ENCODE measurements at regions not wholly inside any gene's neighbourhood (a gene's known extent, or its start where the extent isn't known, plus 50 kb on each side); places are given as distances from the start of the nearest gene placed in this dataset.

- BruUV-seq (replicated peaks), result no TSS peak
- TF ChIP-seq GATA2 (IDR thresholded peaks at IDR 0.05; ENCODE audit: insufficient read depth, insufficient read length, low read depth, low read length) (no peak), MAX (IDR thresholded peaks at IDR 0.05; ENCODE audit: insufficient read depth, insufficient read length) (no peak), JUN (IDR thresholded peaks at IDR 0.05; ENCODE audit: borderline replicate concordance, insufficient read depth, insufficient read length, low read depth) (no peak), MYC (IDR thresholded peaks at IDR 0.05; ENCODE audit: low read depth, low read length) (no peak), POLR2AphosphoS5 (IDR thresholded peaks at IDR 0.05; ENCODE audit: insufficient read depth, low read depth, low read length) (no peak), FOS (IDR thresholded peaks at IDR 0.05; ENCODE audit: borderline replicate concordance, insufficient read depth, low read length) (no peak), POLR2A (IDR thresholded peaks at IDR 0.05; ENCODE audit: low read depth, low read length) (no peak), EZH2 (IDR thresholded peaks at IDR 0.05; ENCODE audit: borderline replicate concordance, low read depth, low read length, severe bottlenecking) (no peak), CTCF (IDR thresholded peaks at IDR 0.05; ENCODE audit: extremely low read depth in 1 of 2, insufficient read depth in 1 of 2, low read depth in 1 of 2, low read length in 2 of 2) (no peak)
- intact Hi-C loops (cut with micrococcal nuclease), result no loop called here
- Histone ChIP-seq H3K9me1 (replicated peaks; ENCODE audit: control insufficient read depth, extremely low read depth, insufficient read depth, low read length) (no peaks in the 10 kb centered on the region), H3K9me3 (replicated peaks; ENCODE audit: control insufficient read depth, insufficient read depth, low read length) (no peaks in the 10 kb centered on the region), H4K20me1 (replicated peaks; ENCODE audit: control insufficient read depth, extremely low read depth, insufficient read depth, low read length) (no peaks in the 10 kb centered on the region), H2AFZ (ENCODE audit: low read depth, low read length) (no peak overlapping the region), H3K36me3 (ENCODE audit: control insufficient read depth in 2 of 2, extremely low read depth in 1 of 2, insufficient read depth in 2 of 2, low read length in 2 of 2) (no peaks in the 10 kb centered on the region), H3K79me2 (ENCODE audit: control insufficient read depth, insufficient read depth, low read length) (no peaks in the 10 kb centered on the region), H3K27ac (ENCODE audit: insufficient read depth, low read depth, low read length) (no peak overlapping the region), H3K4me3 (replicated peaks in 1 of 3; ENCODE audit: insufficient read depth in 1 of 3, low read depth in 1 of 3, low read length in 3 of 3) (no peak overlapping the region), H3K27me3 (ENCODE audit: control insufficient read depth in 2 of 2, insufficient read depth in 2 of 2, low read length in 2 of 2) (peaks cover 0 to 5% of the 10 kb centered on the region in 2 experiments), H3K4me1 (ENCODE audit: control insufficient read depth, extremely low read depth, insufficient read depth, low read length) (no peaks in the 10 kb centered on the region), H3K4me2 (ENCODE audit: insufficient read depth, low read length) (no peak overlapping the region), H3K9ac (replicated peaks; ENCODE audit: extremely low read depth, insufficient read depth, low read length) (no peak overlapping the region)
- ChIA-PET CTCF (no interaction called here), POLR2A (no interaction called here)
- dilution Hi-C loops (cut with MboI; ENCODE audit: extremely low pct_ligation_motif_present, low sequenced_read_pairs), result no loop called here
- DNase-seq (ENCODE audit: low read depth, low spot score) (no peak), FAIRE-seq (no peak)
Measured at GRCh38 chrX:45956191-45956870, 588.9 kb downstream of the ZNF674 start.
